ENCODE measurements at regions not wholly inside any gene's neighbourhood (a gene's known extent, or its start where the extent isn't known, plus 50 kb on each side); places are given as distances from the start of the nearest gene placed in this dataset.

- TF ChIP-seq POLR2A (IDR thresholded peaks at IDR 0.05) (no peak), CTCF (IDR thresholded peaks at IDR 0.05) (no peak), POLR2AphosphoS5 (IDR thresholded peaks at IDR 0.05) (no peak)
Observed at GRCh38 chr6:164578616-164579015, 730.8 kb downstream of the C6orf118 start.
